ENCODE measurements at regions not wholly inside any gene's neighbourhood (a gene's known extent, or its start where the extent isn't known, plus 50 kb on each side); places are given as distances from the start of the nearest gene placed in this dataset.
A peak's percentile ranks its signal among the peaks of the same experiment; 100 is the strongest.
"Not testable (repeated sequence)": the region's sequence is repeated elsewhere in the genome, so short reads cannot be mapped to it uniquely, and the experiment has no call there.

GRCh38 chr10:44006771-44007170 lies 358.1 kb upstream of the ZNF32 start:
- intact Hi-C loops (cut with DNase I), result loop anchor here (5.0 kb wide), 1 partner anchor 314 kb away; no protein-coding TSS in a partner anchor
- DNase-seq (ENCODE audit: low spot score), result peak; percentile 5

GRCh38 chr10:44005788-44006099 lies 357.1 kb upstream of the ZNF32 start:
- DNase-seq (ENCODE audit: low spot score), result no peak
- intact Hi-C loops (cut with DNase I), result loop anchor here (5.0 kb wide), 1 partner anchor 313 kb away; no protein-coding TSS in a partner anchor

- DNase-seq (ENCODE audit: low spot score), result peak; percentile 75
- intact Hi-C loops (cut with DNase I), result loop anchor here (5.0 kb wide), 1 partner anchor 313 kb away; no protein-coding TSS in a partner anchor
These were observed 356.5 kb upstream of the ZNF32 start for GRCh38 chr10:44004913-44005787.

- no peak for DNase-seq (ENCODE audit: low spot score)
- intact Hi-C loops (cut with DNase I), result no loop called here
These were observed 349.5 kb upstream of the ZNF32 start for GRCh38 chr10:43998021-43998809.

- intact Hi-C loops (cut with DNase I), result no loop called here
- DNase-seq (ENCODE audit: low spot score), result no peak
These were observed 348.6 kb upstream of the ZNF32 start for GRCh38 chr10:43997330-43997729.

- no peak for DNase-seq (ENCODE audit: low spot score)
- intact Hi-C loops (cut with DNase I), result no loop called here
These were observed 345.9 kb upstream of the ZNF32 start for GRCh38 chr10:43994539-43994938.

GRCh38 chr10:43992816-43993215 lies 344.1 kb upstream of the ZNF32 start:
- peak; percentile 24 for DNase-seq (ENCODE audit: low spot score)
- intact Hi-C loops (cut with DNase I), result not testable (repeated sequence)

GRCh38 chr10:43986374-43986773 lies 337.7 kb upstream of the ZNF32 start:
- intact Hi-C loops (cut with DNase I), result no loop called here
- no peak for DNase-seq (ENCODE audit: low spot score)

GRCh38 chr10:43985941-43986340 lies 337.3 kb upstream of the ZNF32 start:
- intact Hi-C loops (cut with DNase I), result no loop called here
- DNase-seq (ENCODE audit: low spot score), result no peak

- DNase-seq (ENCODE audit: low spot score), result no peak
- intact Hi-C loops (cut with DNase I), result no loop called here
These were observed 335.2 kb upstream of the ZNF32 start for GRCh38 chr10:43983856-43984271.

GRCh38 chr10:43983405-43983804 lies 334.7 kb upstream of the ZNF32 start:
- no peak for DNase-seq (ENCODE audit: low spot score)
- intact Hi-C loops (cut with DNase I), result no loop called here

GRCh38 chr10:43982250-43982649 lies 333.6 kb upstream of the ZNF32 start:
- no peak for DNase-seq (ENCODE audit: low spot score)

GRCh38 chr10:43981696-43982095 lies 333.0 kb upstream of the ZNF32 start:
- intact Hi-C loops (cut with DNase I), result no loop called here
- DNase-seq (ENCODE audit: low spot score), result no peak

More at GRCh38 chr10:43982250-43982649, 333.6 kb upstream of the ZNF32 start:
- intact Hi-C loops (cut with DNase I), result no loop called here

GRCh38 chr10:43981232-43981631 lies 332.6 kb upstream of the ZNF32 start:
- intact Hi-C loops (cut with DNase I), result no loop called here
- DNase-seq (ENCODE audit: low spot score), result no peak

GRCh38 chr10:43980715-43981114 lies 332.0 kb upstream of the ZNF32 start:
- no peak for DNase-seq (ENCODE audit: low spot score)
- intact Hi-C loops (cut with DNase I), result no loop called here

GRCh38 chr10:43980313-43980712 lies 331.6 kb upstream of the ZNF32 start:
- no peak for DNase-seq (ENCODE audit: low spot score)
- intact Hi-C loops (cut with DNase I), result no loop called here

- intact Hi-C loops (cut with DNase I), result loop anchor here (10.0 kb wide), 1 partner anchor 65 kb away; no protein-coding TSS in a partner anchor
- DNase-seq (ENCODE audit: low spot score), result no peak
These were observed 330.9 kb upstream of the ZNF32 start for GRCh38 chr10:43979551-43979950.

- no peak for DNase-seq (ENCODE audit: low spot score)
- intact Hi-C loops (cut with DNase I), result loop anchor here (10.0 kb wide), 1 partner anchor 66 kb away; no protein-coding TSS in a partner anchor
These were observed 330.3 kb upstream of the ZNF32 start for GRCh38 chr10:43978936-43979335.

GRCh38 chr10:43978091-43978490 lies 329.4 kb upstream of the ZNF32 start:
- intact Hi-C loops (cut with DNase I), result loop anchor here (10.0 kb wide), 1 partner anchor 67 kb away; no protein-coding TSS in a partner anchor
- DNase-seq (ENCODE audit: low spot score), result no peak

- intact Hi-C loops (cut with DNase I), result loop anchor here (10.0 kb wide), 1 partner anchor 69 kb away; no protein-coding TSS in a partner anchor
These were observed 327.6 kb upstream of the ZNF32 start for GRCh38 chr10:43976292-43976691.

More at GRCh38 chr10:43976292-43976691, 327.6 kb upstream of the ZNF32 start:
- no peak for DNase-seq (ENCODE audit: low spot score)
